Thoracic aorta (tissue), 2 donors: ENCODE measurements at regions not wholly inside any gene's neighbourhood (a gene's known extent, or its start where the extent isn't known, plus 50 kb on each side); places are given as distances from the start of the nearest gene placed in this dataset.

Experiments
- ATAC-seq: fragments of 150-250 bp; one replicate; pipeline ENCODE4 v1.8.0; 2017; ENCODE audit warnings: low read depth; ENCODE audit not compliant: insufficient number of reproducible peaks, low FRiP score
- DNase-seq: peaks from one replicate; pipeline ENCODE4 v3.0.0-alpha.2; 2020; ENCODE audit warnings: low spot score
- H3K27ac ChIP-seq, 2 donors: fragments of 200-600 bp; sonication (generic); 1 replicate in 1 of 2; 2 replicates in 1 of 2; pipeline ENCODE4 v1.5.1; 2016; ENCODE audit warnings: mild to moderate bottlenecking in 2 of 2, moderate library complexity in 2 of 2
- H3K27me3 ChIP-seq: fragments of 200-600 bp; sonication (generic); replicated peaks from 2 replicates; pipeline ENCODE4 v1.6.0; 2016; ENCODE audit warnings: mild to moderate bottlenecking; ENCODE audit not compliant: insufficient read depth
- H3K36me3 ChIP-seq: fragments of 200-600 bp; sonication (generic); one replicate; pipeline ENCODE4 v1.5.1; 2016
- H3K4me1 ChIP-seq, 2 donors: fragments of 200-600 bp; sonication (generic); 1 replicate in 1 of 2; 2 replicates in 1 of 2; pipeline versions ENCODE4 v1.5.1 to v1.6.0; 2016; ENCODE audit warnings: low read depth in 2 of 2, mild to moderate bottlenecking in 1 of 2; ENCODE audit not compliant: control insufficient read depth in 1 of 2
- H3K4me3 ChIP-seq: fragments of 200-600 bp; sonication (generic); 2 replicates; pipeline ENCODE4 v1.5.1; 2016; ENCODE audit warnings: mild to moderate bottlenecking
- H3K9me3 ChIP-seq: fragments of 200-600 bp; sonication (generic); 2 replicates; pipeline ENCODE4 v1.5.1; 2016
- TF ChIP-seq, protein P1 (sequence below): fragments of 200-600 bp; sonication (generic); IDR thresholded peaks from one replicate; pipeline ENCODE4 v1.5.1; 2019; ENCODE audit warnings: antibody characterized with exemption

DNA sequence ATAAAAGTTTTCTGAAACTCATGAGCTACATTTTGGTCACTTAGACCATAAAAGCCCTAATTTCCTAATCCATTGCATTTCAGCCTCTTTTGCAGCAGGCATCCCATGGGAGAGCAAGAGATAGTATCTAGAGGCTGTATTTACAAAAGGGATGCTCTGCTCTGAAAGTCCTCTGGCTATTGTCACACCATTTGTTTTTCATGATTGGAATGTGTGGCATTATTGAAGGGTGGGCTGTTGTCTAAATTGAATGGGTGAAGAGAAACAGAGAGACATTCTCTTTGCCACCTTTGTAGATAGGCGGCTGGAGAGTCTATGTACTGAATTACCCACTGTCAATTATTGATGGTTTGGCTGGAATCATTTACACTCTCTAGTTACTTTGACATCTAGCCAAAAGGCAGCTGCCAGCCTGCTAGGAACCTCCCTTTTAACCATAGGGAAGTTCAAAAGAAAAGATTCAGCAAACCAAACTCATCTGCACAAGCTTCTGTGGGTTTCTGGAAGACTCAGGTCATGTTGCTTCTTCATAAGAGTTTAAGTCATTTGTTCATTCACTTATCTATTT, 89.8 kb upstream of the RARB start:
- Histone ChIP-seq H3K36me3 (no peaks in the 10 kb centered on the region), H3K27ac (no peak overlapping the region), H3K4me1 (peaks cover 3 to 14% of the 10 kb centered on the region in 2 donors), H3K4me3 (no peak overlapping the region), H3K27me3 (no peaks in the 10 kb centered on the region), H3K9me3 (no peaks in the 10 kb centered on the region)
- TF ChIP-seq, protein P1, sequence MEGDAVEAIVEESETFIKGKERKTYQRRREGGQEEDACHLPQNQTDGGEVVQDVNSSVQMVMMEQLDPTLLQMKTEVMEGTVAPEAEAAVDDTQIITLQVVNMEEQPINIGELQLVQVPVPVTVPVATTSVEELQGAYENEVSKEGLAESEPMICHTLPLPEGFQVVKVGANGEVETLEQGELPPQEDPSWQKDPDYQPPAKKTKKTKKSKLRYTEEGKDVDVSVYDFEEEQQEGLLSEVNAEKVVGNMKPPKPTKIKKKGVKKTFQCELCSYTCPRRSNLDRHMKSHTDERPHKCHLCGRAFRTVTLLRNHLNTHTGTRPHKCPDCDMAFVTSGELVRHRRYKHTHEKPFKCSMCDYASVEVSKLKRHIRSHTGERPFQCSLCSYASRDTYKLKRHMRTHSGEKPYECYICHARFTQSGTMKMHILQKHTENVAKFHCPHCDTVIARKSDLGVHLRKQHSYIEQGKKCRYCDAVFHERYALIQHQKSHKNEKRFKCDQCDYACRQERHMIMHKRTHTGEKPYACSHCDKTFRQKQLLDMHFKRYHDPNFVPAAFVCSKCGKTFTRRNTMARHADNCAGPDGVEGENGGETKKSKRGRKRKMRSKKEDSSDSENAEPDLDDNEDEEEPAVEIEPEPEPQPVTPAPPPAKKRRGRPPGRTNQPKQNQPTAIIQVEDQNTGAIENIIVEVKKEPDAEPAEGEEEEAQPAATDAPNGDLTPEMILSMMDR, result no peak
- ATAC-seq, result no peak
- DNase-seq, result no peak

DNA sequence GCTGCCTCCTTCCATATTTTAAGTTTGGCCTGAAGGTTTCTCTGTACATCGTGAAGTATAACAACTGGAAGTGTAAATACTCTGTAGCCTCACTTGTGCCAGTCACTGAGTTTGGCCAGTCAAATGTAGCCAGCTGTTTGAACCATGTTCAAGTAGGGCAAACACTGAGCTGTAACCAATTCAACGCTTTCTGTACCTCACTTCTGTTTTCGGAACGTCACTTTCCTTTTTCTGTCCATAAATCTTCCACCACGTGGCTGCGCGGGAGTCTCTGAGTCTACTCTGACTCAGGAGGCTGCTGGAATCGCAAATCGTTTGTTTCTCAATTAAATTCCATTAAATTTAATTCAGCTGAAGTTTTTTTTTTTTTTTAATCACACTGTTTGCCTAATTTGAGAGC, 88.8 kb upstream of the RARB start:
- no peak for ATAC-seq
- Histone ChIP-seq H3K36me3 (no peaks in the 10 kb centered on the region), H3K4me3 (no peak overlapping the region), H3K9me3 (no peaks in the 10 kb centered on the region), H3K27ac (no peak overlapping the region), H3K27me3 (no peaks in the 10 kb centered on the region), H3K4me1 (peaks cover 3 to 14% of the 10 kb centered on the region in 2 donors)
- DNase-seq, result no peak
- TF ChIP-seq, protein P1, result no peak

DNA sequence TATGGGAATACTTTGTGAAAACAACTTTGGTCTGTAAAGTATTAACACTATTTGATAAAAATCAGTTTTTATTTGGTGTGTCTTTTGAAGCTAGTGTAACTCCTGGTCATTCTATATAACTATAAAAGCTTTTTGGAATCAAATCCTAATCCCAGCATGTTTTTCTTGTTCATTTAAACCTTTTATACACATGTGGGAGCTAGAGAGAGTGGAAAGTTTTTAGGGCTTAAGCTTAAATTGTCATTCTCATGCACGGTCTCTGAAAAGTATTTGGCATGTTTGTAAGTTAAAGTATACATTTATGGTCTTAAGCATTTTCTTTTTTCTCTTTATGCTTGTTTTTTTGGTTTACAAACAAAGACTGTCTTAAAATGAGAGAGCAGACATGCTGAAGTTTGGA, 83.4 kb upstream of the RARB start:
- TF ChIP-seq, protein P1, result no peak

DNA sequence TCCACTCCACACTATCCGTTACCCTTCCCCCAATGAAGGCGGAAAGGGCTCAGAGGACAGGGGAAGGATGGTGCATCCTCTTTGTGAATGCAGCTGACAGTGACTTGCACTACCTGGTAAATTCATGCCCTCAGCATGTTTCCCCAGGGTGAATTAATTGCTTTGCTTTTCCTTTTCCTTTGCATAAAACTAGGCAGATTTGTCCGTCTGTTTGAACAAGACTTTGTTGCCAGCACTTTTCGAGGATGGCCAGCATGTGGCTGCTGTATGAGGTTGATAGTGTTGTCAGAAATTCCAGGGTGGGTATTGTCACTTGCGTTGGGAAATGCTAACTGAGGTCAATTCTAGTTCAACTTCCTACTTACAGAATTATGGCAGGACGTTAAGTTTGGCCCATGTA, 79.0 kb upstream of the RARB start:
- ATAC-seq, result no peak
- no peak for DNase-seq
- H3K27me3 ChIP-seq, result no peaks in the 10 kb centered on the region
- H3K4me1 ChIP-seq, result peaks cover 0 to 3% of the 10 kb centered on the region in 2 donors
- TF ChIP-seq, protein P1, result no peak
- no peaks in the 10 kb centered on the region for H3K36me3 ChIP-seq
- H3K27ac ChIP-seq, result no peak overlapping the region
- H3K4me3 ChIP-seq, result no peak overlapping the region
- no peaks in the 10 kb centered on the region for H3K9me3 ChIP-seq

More for the DNA sequence above, 83.4 kb upstream of the RARB start:
- no peak for DNase-seq
- Histone ChIP-seq H3K9me3 (no peaks in the 10 kb centered on the region), H3K27ac (no peak overlapping the region), H3K36me3 (no peaks in the 10 kb centered on the region), H3K4me1 (peaks cover 3 to 12% of the 10 kb centered on the region in 2 donors), H3K4me3 (no peak overlapping the region), H3K27me3 (no peaks in the 10 kb centered on the region)
- ATAC-seq, result no peak

DNA sequence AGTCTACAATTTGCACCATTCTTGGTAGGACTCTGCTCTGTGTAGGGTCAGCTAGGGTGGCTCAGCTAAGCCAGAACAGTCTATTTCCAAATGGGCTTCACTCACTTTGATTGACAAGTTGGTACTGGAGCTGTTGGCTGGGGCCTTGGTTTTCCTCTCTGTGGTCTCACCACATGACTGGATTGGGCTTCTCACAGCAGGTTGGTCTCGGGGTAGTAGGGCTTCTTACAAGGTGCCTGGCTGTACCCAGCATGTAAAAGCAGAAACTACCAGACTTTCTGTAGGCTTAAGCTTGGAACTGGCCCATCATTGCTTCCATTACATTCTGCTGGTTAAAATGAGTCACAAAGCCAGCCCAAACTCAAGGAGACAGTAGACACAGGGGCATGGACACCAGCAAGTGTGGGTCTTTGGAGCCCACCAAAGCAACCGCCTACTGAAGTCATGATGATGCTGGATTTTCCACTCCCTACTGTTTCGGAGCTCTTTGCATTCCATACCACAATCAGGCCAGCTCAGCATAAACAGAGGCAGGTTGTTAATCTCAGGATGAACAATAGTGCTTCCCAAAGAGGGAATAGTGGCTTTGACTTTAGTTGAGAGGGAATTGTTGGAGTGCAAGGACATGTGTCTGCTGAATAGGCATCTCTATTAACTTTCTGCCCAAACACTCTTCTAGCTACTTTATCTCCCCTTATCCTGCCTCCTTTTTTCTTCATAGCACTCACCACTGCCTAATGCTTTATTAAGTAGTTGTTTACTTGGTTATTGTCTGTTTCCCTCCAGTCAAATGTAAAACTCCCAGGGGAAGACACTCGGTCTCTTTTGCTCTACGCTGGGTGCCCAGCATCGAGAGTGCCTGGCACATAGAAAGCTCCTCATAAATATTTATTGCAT, 78.0 kb upstream of the RARB start:
- DNase-seq (no peak), ATAC-seq (no peak)
- Histone ChIP-seq H3K36me3 (no peaks in the 10 kb centered on the region), H3K27me3 (no peaks in the 10 kb centered on the region), H3K27ac (no peak overlapping the region), H3K4me3 (no peak overlapping the region), H3K4me1 (peaks cover under 1 to 11% of the 10 kb centered on the region in 2 donors), H3K9me3 (no peaks in the 10 kb centered on the region)
- TF ChIP-seq, protein P1, result no peak
